Hematopoietic multipotent progenitor cell treated with erythropoietin and hydrocortisone succinate and interleukin-3 and kit ligand, for 17 days (in vitro differentiated cells): ENCODE measurements at regions not wholly inside any gene's neighbourhood (a gene's known extent, or its start where the extent isn't known, plus 50 kb on each side); places are given as distances from the start of the nearest gene placed in this dataset.
"Not testable (repeated sequence)": the region's sequence is repeated elsewhere in the genome, so short reads cannot be mapped to it uniquely, and the experiment has no call there.

Experiments
- DNase-seq: peaks from one replicate; pipeline ENCODE4 v3.0.0-alpha.2; 2015; ENCODE audit warnings: low spot score

DNA sequence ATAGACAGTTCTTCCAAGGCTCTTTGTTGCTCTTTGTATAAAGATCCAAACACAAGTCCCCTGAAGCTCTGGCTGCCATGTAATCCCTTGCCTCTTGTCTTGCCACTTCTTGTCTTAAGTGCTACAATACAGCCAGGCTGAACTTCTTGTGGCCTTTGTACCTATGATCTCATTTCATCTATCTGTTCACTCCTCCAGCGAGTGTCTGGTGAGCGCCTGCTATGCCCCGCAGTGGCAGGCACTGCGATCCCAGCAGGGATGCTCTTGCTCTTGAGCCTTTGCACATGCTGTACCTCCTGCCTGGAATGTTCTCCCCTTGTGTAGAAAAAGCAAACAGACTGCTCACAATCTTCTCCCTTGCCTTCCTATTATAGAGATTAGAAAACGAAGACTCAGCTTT, 81.9 kb upstream of the ADPGK start:
- DNase-seq = no peak

DNA sequence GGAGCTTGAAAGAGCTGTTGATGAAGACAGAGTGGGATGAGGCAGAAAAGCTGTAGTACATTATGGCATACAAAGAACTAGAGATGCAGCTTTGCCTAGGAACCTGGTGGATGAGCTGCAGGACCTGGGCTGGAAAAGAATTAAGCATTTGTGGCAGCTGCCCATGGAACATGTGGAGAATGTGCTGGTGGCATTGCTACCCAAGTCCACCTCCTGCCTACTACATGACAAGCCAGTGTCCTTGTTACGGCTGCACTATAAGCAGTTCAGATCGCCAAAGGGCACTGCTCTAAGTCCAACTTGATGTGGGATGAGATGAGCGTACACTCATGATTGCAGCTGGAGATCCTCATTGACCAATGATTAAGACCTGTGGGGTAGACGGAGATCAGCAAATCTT, 81.1 kb upstream of the ADPGK start:
- DNase-seq = no peak

DNA sequence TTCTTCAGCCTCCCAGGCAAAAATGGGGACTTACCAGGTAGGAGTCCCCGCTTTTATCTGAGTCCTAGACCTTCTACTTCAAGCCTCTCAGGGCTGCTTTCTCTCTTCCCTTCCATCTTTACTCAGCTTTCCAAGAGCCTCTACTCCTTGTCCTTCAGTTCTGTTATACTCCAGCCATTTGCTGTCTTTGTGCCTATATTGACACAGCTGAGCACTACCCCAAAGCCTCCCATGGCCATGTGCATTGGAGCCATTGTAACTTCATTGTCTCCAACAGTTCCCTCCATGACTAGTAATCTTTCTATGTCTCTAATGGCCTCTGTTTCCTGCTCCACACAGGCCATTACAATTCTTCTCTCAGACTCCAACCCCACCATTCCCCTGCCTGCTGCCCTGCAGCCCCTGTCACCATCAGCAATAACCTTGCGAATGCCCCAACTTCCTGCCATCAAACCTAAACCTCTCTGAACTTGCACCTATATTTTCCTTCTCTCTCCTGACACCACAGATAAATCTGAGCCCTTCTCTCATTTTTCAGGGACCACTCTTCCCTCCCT, 77.9 kb upstream of the ADPGK start:
- DNase-seq = no peak

DNA sequence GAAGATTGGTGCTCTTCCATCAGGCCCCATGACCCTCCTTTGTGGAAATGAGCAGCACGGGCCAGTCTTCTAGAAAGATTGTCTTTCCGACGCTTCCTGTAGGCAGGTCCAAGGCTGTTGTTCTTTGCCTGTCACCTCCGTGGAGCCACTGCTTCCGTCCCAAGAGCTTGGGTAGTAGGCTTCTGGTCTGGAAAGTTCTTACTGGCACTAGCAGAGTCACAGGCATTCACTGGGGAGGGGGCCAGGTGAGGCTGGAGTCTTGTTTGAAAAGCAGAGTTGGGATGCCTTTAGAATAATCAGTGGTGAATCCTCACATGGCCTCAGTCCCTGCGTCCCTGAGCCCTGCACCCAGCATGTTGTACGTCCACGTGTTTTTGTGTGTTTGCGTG, 76.2 kb upstream of the ADPGK start:
- DNase-seq = no peak

DNA sequence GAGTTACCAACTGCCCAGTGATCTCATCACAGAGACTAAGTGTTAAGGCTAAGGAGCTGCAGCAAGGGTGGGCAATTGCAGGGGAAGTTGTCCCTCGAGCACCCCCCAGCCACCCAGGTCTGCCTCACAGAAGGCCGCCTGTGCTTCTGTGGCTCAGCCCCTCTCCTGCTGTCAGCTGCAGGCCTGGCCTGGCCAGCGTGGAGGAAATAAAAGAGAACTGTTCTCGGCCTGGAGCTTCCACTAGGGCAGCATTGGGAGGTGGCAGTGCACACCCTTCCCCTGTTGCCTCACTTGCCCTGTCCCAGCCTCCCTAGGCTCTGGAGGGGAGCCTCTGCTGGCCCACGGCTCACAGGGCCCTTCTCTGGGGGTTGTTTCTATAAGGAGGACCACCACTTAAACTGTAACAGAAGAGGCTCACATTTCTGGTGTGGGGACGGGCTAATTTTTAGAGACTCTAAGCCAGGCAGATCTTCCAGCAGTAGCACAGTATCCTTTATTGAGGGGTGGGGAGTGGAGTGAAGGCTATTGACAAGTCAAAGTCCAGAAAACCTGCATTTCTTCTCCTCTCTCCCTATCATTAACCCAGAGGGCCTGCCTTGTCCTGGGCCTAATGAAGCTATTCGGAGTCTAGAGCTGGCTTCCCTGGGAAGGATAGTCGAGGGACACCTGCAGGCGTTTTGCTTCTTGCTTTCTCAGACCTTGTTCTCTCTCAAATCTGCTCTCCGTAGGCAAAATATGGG, 75.6 kb upstream of the ADPGK start:
- DNase-seq = no peak

DNA sequence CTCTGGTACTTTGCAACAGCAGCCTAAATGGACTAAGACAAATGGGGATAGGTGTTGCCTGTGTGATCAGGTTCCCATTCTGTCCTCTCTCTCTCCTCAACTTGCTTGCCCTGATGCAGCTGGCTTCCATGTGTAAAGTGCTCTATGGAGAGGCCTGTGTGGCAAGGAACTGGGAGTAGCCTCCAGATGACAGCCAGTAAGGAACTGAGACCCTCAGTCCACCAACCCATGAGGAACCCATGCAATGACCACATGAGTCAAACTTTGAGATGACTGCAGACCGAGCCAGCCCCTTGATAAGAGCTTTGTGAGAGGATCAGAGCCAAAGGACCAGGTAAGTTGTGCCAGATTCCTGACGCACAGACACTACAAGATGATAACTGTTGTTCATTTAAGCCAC, 74.6 kb upstream of the ADPGK start:
- DNase-seq = no peak

DNA sequence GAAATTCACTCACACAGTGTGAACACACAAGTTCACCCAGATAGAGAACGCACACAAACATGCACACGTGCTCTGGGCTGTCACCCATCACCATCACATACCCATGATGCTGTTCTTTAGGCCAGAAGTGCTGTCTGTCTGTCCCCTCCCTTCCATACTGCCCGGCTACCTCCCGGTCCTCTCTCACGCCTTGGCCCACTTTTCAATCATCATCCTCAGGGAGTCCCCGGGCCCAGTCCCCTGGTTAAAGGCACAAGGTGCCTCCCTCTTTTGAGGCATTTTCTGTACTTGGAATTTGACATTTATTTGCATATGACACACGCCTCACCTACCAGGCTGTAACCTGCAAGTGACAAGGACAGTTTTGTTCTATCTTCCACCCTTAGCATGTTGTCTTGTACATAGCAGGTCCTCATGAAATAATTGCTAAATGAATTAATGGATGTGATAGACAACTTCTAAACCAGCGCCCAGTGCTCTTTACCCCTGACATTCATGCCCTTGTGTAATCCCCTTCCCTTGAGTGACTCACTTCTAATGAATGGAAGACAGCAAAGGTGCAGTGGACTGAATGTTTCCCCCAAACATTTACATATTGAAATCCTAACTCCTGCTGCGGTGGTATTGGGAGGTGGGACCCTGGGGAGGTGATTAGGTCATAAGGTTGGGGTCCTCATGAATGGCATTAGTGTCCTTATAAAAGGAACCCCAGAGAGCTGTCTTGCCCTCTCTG, 73.9 kb upstream of the ADPGK start:
- DNase-seq = no peak

DNA sequence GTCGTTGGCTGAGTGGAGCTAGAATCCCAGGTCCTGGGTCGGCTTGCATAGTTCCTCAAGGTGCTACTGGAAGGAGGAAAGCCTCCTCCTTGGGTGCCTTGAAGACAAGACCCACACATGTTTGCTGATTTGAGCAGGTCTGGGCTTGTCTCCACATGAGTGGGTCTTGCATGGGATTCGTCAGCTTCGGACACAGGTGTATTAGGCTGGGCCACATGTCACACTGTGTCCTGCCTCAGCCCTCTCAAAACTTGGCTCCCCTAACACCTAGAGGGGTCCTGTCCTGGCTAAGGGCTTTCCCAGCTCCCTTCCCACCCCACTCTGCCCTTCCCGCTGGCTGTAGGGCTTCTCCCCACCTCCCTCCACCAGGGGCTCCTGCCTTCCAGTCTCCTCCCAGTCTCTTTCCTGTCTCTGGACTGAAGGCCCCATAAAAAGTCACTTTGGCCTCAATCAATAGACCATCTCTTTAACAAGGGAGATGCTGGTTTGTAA, 73.0 kb upstream of the ADPGK start:
- DNase-seq = no peak

DNA sequence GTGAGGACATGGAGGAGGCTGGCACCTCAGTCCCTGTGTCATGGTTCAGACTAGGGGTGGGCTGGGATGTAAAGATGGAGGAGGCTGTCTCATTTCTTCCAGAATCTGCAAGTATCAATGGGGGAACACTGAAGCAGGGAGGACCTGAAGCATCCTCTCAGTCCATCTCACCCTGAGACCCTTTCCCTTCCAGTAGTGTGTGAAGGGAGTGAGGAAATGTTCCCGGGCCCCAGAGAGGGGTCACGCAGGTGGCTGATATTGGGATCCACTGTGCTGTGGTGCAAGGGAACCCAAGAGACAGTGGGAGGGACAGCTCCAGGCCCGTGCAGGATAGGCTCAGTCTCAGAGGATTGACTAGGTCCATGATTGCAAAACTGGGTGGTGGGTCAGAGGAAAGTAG, 72.2 kb upstream of the ADPGK start:
- DNase-seq = no peak

DNA sequence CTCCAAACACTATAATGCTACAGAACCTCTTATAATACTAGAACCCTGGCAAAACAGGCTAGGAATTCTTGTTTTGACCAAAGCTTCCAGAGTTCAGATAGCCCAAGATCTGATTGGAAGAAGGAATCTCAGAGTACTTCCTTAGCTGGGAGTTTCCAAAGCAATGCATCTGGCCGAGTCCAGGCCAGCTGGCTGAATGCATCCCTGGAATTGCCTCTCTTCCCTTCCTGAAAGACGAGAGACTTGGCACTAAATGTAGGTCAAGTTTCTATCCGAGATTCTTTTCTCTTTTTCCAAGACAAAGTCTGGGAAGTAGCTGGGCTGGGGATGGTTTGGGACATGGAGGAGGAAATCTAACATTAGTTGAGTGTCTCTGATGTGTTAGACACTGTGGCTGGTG, 68.7 kb upstream of the ADPGK start:
- no peak for DNase-seq

DNA sequence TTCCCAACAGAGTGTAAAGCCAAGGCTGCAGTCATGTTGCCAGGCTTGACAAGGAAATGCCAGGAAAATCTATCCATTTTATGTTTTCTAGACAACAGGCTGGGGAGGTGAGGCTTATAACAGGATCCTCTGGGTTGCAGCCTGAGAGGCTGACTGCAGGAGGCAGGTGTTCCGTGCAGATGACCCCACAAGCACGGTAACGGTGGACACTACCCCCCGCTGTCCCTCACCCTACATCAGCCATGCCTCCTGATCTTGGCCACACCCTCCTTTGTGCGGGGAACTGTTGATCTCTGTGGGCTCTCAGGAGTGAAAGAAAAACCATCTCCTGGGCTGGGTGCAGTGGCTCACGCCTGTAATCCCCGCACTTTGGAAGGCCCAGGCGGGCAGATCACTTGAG, 68.0 kb upstream of the ADPGK start:
- DNase-seq = no peak

DNA sequence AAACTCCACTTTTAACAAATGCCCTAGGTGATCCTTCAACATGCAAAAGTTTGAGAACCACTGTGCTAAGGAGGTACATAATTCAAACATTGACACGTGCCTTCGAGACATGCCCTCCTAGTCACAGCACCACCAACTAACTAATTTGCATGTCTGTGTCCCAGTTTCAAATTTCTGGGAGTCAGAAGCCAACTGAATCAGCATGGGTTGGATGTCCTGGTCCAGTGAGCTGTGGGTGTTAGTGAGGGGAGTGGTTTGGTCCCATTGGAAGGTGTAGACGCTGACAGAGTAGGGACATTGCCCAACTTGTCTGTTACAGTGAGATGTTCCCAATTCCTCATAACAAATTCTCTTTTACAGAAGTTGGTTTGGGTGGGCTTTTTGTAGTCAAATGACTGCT, 67.3 kb upstream of the ADPGK start:
- DNase-seq = no peak

DNA sequence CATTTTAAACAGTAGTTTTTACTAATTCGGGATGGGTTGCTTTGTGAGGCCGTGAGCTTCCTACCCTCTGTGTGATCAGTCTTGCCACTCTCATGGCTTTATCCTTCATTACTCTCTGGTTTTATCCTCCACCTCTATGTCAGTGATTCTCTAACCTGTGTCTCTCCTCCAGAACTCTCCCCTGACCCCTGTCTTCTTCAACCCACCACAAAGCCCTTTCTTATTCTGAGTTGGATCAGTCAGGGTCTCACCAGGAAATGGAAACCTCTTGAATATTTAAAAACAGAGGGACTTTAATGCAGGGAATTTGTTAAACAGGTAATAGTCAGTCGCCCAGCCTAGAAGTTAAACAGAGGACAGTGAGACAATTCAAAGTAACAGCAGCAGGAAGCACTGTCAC, 64.2 kb upstream of the ADPGK start:
- no peak for DNase-seq

DNA sequence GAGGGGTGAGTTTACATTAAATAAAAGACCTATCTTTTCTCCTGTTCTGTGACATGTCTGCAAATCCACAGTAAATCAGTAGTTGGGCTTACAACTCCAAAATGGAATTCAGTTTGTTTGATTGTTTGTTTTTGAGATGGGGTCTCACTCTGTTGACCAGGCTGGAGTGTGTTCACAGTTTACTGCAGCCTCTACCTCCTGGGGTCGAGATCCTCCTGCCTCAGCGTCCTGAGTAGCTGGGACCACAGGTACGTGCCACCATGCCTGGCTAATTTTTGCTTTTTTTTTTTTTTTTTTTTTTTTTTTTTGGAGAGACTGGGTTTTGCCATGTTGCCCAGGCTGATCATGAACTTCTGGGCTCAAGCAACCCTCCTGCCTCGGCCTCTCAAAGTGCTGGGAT, 63.5 kb upstream of the ADPGK start:
- no peak for DNase-seq

DNA sequence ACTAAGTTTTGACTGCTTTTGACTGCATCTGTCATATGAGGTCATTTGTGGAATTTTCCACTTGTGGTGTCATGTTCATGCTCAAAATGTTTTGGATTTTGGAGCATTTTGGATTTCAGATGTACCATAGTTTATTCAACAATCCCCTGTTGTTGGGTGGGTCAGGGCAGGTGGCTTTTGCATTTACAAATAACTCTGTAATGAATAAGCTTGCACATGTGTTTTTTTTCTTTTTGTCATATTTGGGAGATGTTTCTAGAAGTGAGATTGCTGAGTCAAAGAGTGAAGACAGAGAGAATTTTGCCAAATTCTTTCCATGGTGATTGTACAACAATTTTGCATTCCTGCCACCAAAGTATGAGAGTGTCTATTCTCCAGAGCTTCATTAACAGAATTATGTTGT, 62.4 kb upstream of the ADPGK start:
- no peak for DNase-seq

DNA sequence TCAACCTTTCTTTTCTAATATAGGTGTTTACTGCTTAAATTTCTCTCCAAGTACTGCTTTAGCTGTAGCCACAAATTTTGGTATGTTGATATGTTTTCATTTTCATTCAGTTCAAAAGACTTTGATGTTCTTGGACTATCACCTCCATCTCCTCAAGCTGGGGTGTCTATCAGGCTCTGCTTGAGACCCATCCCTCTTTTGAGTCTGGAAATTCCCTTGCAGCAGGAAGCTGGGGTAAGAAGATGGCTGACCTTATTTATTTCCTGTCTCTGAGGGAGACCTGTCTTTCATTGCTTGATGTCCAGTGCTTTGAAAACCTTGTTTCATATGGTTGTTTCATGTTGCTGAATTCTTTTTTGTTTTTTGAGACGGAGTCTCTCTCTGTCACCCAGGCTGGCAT, 60.5 kb upstream of the ADPGK start:
- no peak for DNase-seq

DNA sequence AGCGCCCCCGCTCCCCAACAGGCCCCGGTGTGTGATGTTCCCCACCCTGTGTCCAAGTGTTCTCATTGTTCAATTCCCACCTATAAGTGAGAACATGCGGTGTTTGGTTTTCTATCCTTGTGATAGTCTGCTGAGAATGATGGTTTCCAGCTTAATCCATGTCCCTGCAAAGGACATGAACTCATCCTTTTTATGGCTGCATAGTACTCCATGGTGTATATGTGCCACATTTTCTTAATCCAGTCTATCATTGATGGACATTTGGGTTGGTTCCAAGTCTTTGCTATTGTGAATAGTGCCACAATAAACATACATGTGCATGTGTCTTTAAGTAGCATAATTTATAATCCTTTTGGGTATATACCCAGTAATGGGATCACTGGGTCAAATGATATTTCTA, 59.8 kb upstream of the ADPGK start:
- not testable (repeated sequence) for DNase-seq

DNA sequence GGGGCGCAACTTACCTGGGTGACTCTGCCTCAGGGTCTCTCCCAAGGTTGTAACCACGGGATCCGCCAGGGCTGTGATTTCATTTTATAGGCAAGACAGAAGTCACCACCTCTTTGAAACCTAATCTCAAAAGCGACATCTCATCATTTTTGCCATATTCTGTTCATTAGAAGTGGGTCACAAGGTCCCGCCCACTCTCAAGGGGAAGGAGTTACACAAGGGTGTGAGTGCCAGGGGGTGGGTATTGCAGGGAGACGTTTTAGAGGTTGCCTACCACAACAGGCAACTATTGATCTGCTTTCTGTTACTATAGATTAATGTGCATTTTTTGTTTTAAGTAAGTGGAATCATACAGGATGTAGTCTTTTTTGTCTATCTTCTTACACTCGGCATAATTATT, 56.6 kb upstream of the ADPGK start:
- DNase-seq = no peak

DNA sequence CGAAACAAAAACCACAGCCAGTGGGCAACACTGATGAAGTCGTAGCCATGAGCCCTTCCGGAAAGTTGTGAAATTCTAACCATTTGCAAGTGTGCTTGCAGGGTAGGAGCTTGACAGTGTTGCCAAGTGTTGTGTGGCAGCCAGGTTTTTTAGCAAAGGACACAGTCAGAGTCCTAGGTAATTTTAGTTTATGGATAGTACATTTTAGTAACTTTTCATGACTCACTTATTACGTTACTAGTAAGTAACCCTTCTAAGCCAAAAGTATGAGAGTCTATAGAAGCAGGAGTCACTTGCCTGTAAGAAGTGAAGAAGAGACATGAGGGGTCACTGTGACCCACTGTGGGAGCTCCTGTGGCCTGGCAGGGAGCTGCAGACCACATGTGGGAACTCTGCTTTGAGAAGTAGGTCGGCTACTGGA, 54.8 kb upstream of the ADPGK start:
- DNase-seq = no peak

DNA sequence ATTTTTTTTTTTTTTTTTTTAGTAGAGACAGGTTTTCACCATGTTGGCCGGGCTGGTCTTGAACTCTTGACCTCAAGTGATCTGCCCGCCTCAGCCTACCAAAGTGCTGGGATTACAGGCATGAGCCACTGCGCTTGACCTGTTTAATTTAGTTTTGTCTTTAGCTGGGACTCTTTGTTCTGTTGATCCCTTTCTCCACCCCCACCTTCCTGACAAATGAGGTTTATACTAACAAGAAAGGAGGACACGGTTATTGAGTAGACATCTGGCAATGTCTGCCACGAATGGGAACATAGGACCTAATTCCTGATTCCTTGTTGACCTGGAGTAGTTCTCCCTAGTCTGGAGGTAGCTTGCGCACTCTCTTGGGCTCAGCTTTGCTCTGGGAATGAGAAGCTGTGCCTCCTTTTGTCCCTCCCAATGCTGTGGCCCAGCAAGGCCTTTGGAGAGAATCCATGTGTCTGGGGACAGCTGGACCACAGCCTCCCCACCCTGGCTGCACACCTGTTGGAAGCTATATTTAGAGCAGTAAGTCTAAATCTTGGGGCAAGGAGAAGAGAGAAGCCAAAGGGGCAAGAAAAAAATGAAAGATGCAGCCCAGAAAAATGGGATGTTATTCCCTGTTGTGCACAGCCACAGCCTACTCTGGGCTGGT, 53.2 kb upstream of the ADPGK start:
- DNase-seq = no peak

DNA sequence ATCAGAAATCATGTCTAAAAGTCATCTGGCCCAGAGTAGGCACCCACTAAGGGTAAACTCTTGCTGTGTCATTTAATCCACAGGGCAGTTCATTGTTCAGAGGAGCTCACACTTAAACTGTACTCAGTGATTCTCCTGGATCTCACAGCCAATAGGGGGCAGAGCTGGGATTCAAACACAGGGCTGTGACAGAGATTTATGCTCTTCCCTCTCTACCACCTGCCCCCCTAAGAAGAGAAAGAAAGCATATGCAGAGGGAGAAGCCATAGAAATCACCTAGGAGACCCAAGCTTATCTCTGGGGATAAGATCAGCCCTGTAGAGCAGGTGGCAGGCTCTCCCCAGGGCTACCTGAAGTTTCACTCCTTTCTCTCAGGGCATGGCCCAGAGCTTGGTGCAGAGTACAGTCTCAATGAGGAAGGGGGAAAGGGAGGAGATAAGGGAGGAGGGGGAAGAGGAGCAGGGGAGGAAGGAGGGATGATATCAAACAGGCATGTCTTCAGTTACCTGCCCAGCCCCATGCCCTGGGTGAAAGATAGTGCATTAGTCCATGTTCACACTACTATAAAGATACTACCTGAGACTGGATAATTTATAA, 51.8 kb upstream of the ADPGK start:
- DNase-seq = no peak

DNA sequence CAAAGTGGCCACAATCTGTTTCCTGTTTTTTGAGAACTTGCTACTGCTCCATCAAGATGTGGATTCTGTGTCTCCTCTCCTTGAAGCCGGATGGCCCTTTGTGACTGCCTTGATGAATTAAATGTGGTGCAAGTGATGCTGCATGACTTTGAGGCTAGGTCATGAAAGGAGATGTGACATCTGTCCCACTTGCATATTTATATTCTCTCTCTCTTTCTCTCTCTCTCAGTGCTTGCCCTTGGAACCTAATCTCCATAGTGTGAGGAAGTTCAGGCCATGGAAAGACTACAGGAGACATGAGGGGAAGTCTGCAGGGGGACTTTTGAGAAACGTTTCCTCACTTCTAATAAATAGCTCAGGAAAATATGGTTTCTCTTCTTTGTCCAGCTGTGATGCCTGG, 50.0 kb upstream of the ADPGK start:
- DNase-seq = no peak
